Activated CD4-positive, alpha-beta T cell treated with anti-CD3 and anti-CD28 coated beads, Interleukin-2, amount 10 ng/mL, durations not matched to agents 7 days and 5 days (primary cell): ENCODE measurements at regions not wholly inside any gene's neighbourhood (a gene's known extent, or its start where the extent isn't known, plus 50 kb on each side); places are given as distances from the start of the nearest gene placed in this dataset.
"Not testable (repeated sequence)": the region's sequence is repeated elsewhere in the genome, so short reads cannot be mapped to it uniquely, and the experiment has no call there.

Experiments used
- CTCF ChIA-PET: fragments of 350-600 bp; sonication (Branson Sonifier 250); formaldehyde crosslinking; loops from one replicate; lab custom pipeline; 2021; ENCODE audit warnings: antibody characterized with exemption; lab: Charles Lee
- POLR2A ChIA-PET: fragments of 350-600 bp; sonication (Branson Sonifier 250); formaldehyde crosslinking; loops from one replicate; lab custom pipeline; 2021; ENCODE audit warnings: antibody characterized with exemption; lab: Charles Lee
- DNase-seq: peaks from one replicate; pipeline ENCODE4 v3.0.0-alpha.2; 2020
- H3K27ac Mint-ChIP-seq: one replicate; pipeline ENCODE4 v1.8.0; 2021; ENCODE audit warnings: mild to moderate bottlenecking, moderate library complexity, mixed read lengths
- H3K27me3 Mint-ChIP-seq: one replicate; pipeline ENCODE4 v1.8.0; 2021; ENCODE audit warnings: mixed read lengths
- H3K36me3 Mint-ChIP-seq: one replicate; pipeline ENCODE4 v1.8.0; 2021; ENCODE audit warnings: low read depth, mixed read lengths
- H3K4me1 Mint-ChIP-seq: one replicate; pipeline ENCODE4 v1.8.0; 2021; ENCODE audit warnings: mixed read lengths
- H3K4me3 Mint-ChIP-seq: one replicate; pipeline ENCODE4 v1.8.0; 2021; ENCODE audit warnings: mild to moderate bottlenecking, moderate library complexity, mixed read lengths
- H3K9me3 Mint-ChIP-seq: one replicate; pipeline ENCODE4 v1.8.0; 2021; ENCODE audit warnings: mixed read lengths

- DNase-seq = no peak
- H3K4me3 Mint-ChIP-seq = no peak overlapping the region
- ChIA-PET POLR2A (no interaction called here), CTCF (interaction anchor here (1.0 kb wide), 1 partner anchor 24 kb away, joined by 4 read pairs; no protein-coding TSS in a partner anchor)
- no peaks in the 10 kb centered on the region for H3K4me1 Mint-ChIP-seq
- H3K27me3 Mint-ChIP-seq = no peaks in the 10 kb centered on the region
- H3K9me3 Mint-ChIP-seq = peaks cover 10% of the 10 kb centered on the region
- H3K36me3 Mint-ChIP-seq = no peaks in the 10 kb centered on the region
- no peak overlapping the region for H3K27ac Mint-ChIP-seq
Measured at GRCh38 chr5:85453026-85453349, 1068.3 kb upstream of the EDIL3 start.

- Mint-ChIP-seq H3K4me1 (no peaks in the 10 kb centered on the region), H3K27ac (no peak overlapping the region), H3K9me3 (peaks cover 8% of the 10 kb centered on the region), H3K4me3 (no peak overlapping the region), H3K27me3 (no peaks in the 10 kb centered on the region), H3K36me3 (no peaks in the 10 kb centered on the region)
- no peak for DNase-seq
- CTCF ChIA-PET = no interaction called here
- POLR2A ChIA-PET = no interaction called here
Measured at GRCh38 chr5:85458319-85458718, 1073.6 kb upstream of the EDIL3 start.

GRCh38 chr5:85462957-85463356, 1078.3 kb upstream of the EDIL3 start:
- CTCF ChIA-PET = no interaction called here
- no peak overlapping the region for H3K4me3 Mint-ChIP-seq
- H3K9me3 Mint-ChIP-seq = peaks cover 14% of the 10 kb centered on the region
- H3K27ac Mint-ChIP-seq = no peak overlapping the region
- no peaks in the 10 kb centered on the region for H3K4me1 Mint-ChIP-seq
- no peaks in the 10 kb centered on the region for H3K36me3 Mint-ChIP-seq
- H3K27me3 Mint-ChIP-seq = no peaks in the 10 kb centered on the region
- POLR2A ChIA-PET = no interaction called here
- DNase-seq = no peak

- H3K36me3 Mint-ChIP-seq = no peaks in the 10 kb centered on the region
- DNase-seq = no peak
- no peak overlapping the region for H3K27ac Mint-ChIP-seq
- no peak overlapping the region for H3K4me3 Mint-ChIP-seq
- H3K27me3 Mint-ChIP-seq = no peaks in the 10 kb centered on the region
- POLR2A ChIA-PET = no interaction called here
- H3K4me1 Mint-ChIP-seq = no peaks in the 10 kb centered on the region
- CTCF ChIA-PET = no interaction called here
- peaks cover 21% of the 10 kb centered on the region for H3K9me3 Mint-ChIP-seq
Measured at GRCh38 chr5:85466423-85466822, 1081.7 kb upstream of the EDIL3 start.

- no peaks in the 10 kb centered on the region for H3K36me3 Mint-ChIP-seq
- no peak for DNase-seq
- no peaks in the 10 kb centered on the region for H3K27me3 Mint-ChIP-seq
- H3K4me1 Mint-ChIP-seq = no peaks in the 10 kb centered on the region
- no peak overlapping the region for H3K4me3 Mint-ChIP-seq
- ChIA-PET CTCF (no interaction called here), POLR2A (no interaction called here)
- H3K27ac Mint-ChIP-seq = no peak overlapping the region
- peaks cover 19% of the 10 kb centered on the region for H3K9me3 Mint-ChIP-seq
Measured at GRCh38 chr5:85472749-85473148, 1088.1 kb upstream of the EDIL3 start.

- DNase-seq, POLR2A ChIA-PET, H3K36me3 Mint-ChIP-seq, H3K4me1 Mint-ChIP-seq, H3K4me3 Mint-ChIP-seq, CTCF ChIA-PET, H3K27me3 Mint-ChIP-seq, H3K27ac Mint-ChIP-seq: not testable (repeated sequence)
- H3K9me3 Mint-ChIP-seq = peaks cover 11% of the 10 kb centered on the region
Measured at GRCh38 chr5:85475151-85475550, 1090.5 kb upstream of the EDIL3 start.

GRCh38 chr5:85476617-85477016, 1091.9 kb upstream of the EDIL3 start:
- peaks cover 9% of the 10 kb centered on the region for H3K9me3 Mint-ChIP-seq
- H3K36me3 Mint-ChIP-seq = no peaks in the 10 kb centered on the region
- POLR2A ChIA-PET = no interaction called here
- H3K27ac Mint-ChIP-seq = no peak overlapping the region
- H3K4me1 Mint-ChIP-seq = no peaks in the 10 kb centered on the region
- CTCF ChIA-PET = interaction anchor here (0.8 kb wide), 1 partner anchor 24 kb away, joined by 4 read pairs; no protein-coding TSS in a partner anchor
- no peak for DNase-seq
- no peaks in the 10 kb centered on the region for H3K27me3 Mint-ChIP-seq
- H3K4me3 Mint-ChIP-seq = no peak overlapping the region

- no peaks in the 10 kb centered on the region for H3K36me3 Mint-ChIP-seq
- ChIA-PET CTCF (no interaction called here), POLR2A (no interaction called here)
- no peak overlapping the region for H3K4me3 Mint-ChIP-seq
- DNase-seq = no peak
- no peaks in the 10 kb centered on the region for H3K4me1 Mint-ChIP-seq
- H3K27me3 Mint-ChIP-seq = no peaks in the 10 kb centered on the region
- H3K27ac Mint-ChIP-seq = no peak overlapping the region
- peaks cover 4% of the 10 kb centered on the region for H3K9me3 Mint-ChIP-seq
Measured at GRCh38 chr5:85479849-85480248, 1095.2 kb upstream of the EDIL3 start.

- Mint-ChIP-seq H3K27me3 (no peaks in the 10 kb centered on the region), H3K27ac (no peak overlapping the region), H3K4me1 (no peaks in the 10 kb centered on the region), H3K36me3 (no peaks in the 10 kb centered on the region), H3K4me3 (no peak overlapping the region), H3K9me3 (peaks cover 2% of the 10 kb centered on the region)
- POLR2A ChIA-PET = no interaction called here
- CTCF ChIA-PET = no interaction called here
- DNase-seq = no peak
Measured at GRCh38 chr5:85484982-85485574, 1100.4 kb upstream of the EDIL3 start.

GRCh38 chr5:85488295-85488694, 1103.6 kb upstream of the EDIL3 start:
- Mint-ChIP-seq H3K27ac (no peak overlapping the region), H3K9me3 (peaks cover 2% of the 10 kb centered on the region), H3K36me3 (no peaks in the 10 kb centered on the region), H3K4me1 (no peaks in the 10 kb centered on the region), H3K27me3 (no peaks in the 10 kb centered on the region), H3K4me3 (no peak overlapping the region)
- no peak for DNase-seq
- CTCF ChIA-PET = no interaction called here
- POLR2A ChIA-PET = no interaction called here

GRCh38 chr5:85500869-85501268, 1116.2 kb upstream of the EDIL3 start:
- CTCF ChIA-PET = no interaction called here
- no peaks in the 10 kb centered on the region for H3K27me3 Mint-ChIP-seq
- no peak overlapping the region for H3K27ac Mint-ChIP-seq
- no peak overlapping the region for H3K4me3 Mint-ChIP-seq
- H3K9me3 Mint-ChIP-seq = peaks cover 4% of the 10 kb centered on the region
- no peaks in the 10 kb centered on the region for H3K36me3 Mint-ChIP-seq
- no peaks in the 10 kb centered on the region for H3K4me1 Mint-ChIP-seq
- POLR2A ChIA-PET = no interaction called here
- DNase-seq = no peak

- Mint-ChIP-seq H3K4me3 (no peak overlapping the region), H3K36me3 (no peaks in the 10 kb centered on the region), H3K27me3 (no peaks in the 10 kb centered on the region), H3K27ac (no peak overlapping the region), H3K4me1 (no peaks in the 10 kb centered on the region), H3K9me3 (peaks cover 6% of the 10 kb centered on the region)
- ChIA-PET POLR2A (no interaction called here), CTCF (no interaction called here)
- no peak for DNase-seq
Measured at GRCh38 chr5:85512896-85513295, 1104.8 kb upstream of the COX7C start.

- ChIA-PET CTCF (interaction anchor here (1.1 kb wide), 1 partner anchor 15 kb away, joined by 3 read pairs; no protein-coding TSS in a partner anchor), POLR2A (no interaction called here)
- peaks cover 1% of the 10 kb centered on the region for H3K9me3 Mint-ChIP-seq
- H3K27ac Mint-ChIP-seq = no peak overlapping the region
- H3K36me3 Mint-ChIP-seq = no peaks in the 10 kb centered on the region
- no peaks in the 10 kb centered on the region for H3K4me1 Mint-ChIP-seq
- no peak for DNase-seq
- no peaks in the 10 kb centered on the region for H3K27me3 Mint-ChIP-seq
- H3K4me3 Mint-ChIP-seq = no peak overlapping the region
Measured at GRCh38 chr5:85515588-85515987, 1102.2 kb upstream of the COX7C start.

- H3K4me3 Mint-ChIP-seq = no peak overlapping the region
- H3K36me3 Mint-ChIP-seq = no peaks in the 10 kb centered on the region
- H3K4me1 Mint-ChIP-seq = no peaks in the 10 kb centered on the region
- ChIA-PET POLR2A (no interaction called here), CTCF (no interaction called here)
- H3K9me3 Mint-ChIP-seq = no peaks in the 10 kb centered on the region
- no peaks in the 10 kb centered on the region for H3K27me3 Mint-ChIP-seq
- H3K27ac Mint-ChIP-seq = no peak overlapping the region
- no peak for DNase-seq
Measured at GRCh38 chr5:85517386-85517785, 1100.4 kb upstream of the COX7C start.
